ENCODE measurements at regions not wholly inside any gene's neighbourhood (a gene's known extent, or its start where the extent isn't known, plus 50 kb on each side); places are given as distances from the start of the nearest gene placed in this dataset.

DNA sequence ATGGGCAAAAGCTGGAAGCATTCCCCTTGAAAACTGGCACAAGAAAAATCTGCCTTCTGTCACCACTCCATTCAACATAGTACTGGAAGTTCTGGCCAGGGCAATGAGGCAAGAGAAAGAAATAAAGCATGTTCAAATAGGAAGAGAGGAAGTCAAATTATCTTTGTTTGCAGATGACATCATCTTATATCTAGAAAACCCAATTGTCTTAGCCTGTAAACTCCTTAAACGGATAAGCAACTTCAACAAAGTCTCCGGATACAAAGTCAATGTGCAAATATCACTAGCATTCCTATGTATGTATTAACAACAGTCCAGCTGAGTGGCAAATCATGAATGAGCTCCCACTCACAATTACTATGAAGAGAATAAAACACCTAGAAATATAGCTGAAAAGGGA is 1579.3 kb downstream of the SUCLG1 start:
- H3K36me3 Mint-ChIP-seq (ENCODE audit: low read depth) = no peaks in the 10 kb centered on the region
- no peak overlapping the region for H3K4me3 Mint-ChIP-seq
- DNase-seq = no peak
- no peaks in the 10 kb centered on the region for H3K27me3 Mint-ChIP-seq (ENCODE audit: low read depth)
- POLR2A ChIA-PET = no interaction called here
- H3K4me1 Mint-ChIP-seq (ENCODE audit: low read depth) = no peaks in the 10 kb centered on the region
- CTCF ChIA-PET = no interaction called here
- H3K9me3 Mint-ChIP-seq (ENCODE audit: insufficient read depth) = peaks cover 7% of the 10 kb centered on the region
- no peak for ATAC-seq
- no peak overlapping the region for H3K27ac Mint-ChIP-seq

DNA sequence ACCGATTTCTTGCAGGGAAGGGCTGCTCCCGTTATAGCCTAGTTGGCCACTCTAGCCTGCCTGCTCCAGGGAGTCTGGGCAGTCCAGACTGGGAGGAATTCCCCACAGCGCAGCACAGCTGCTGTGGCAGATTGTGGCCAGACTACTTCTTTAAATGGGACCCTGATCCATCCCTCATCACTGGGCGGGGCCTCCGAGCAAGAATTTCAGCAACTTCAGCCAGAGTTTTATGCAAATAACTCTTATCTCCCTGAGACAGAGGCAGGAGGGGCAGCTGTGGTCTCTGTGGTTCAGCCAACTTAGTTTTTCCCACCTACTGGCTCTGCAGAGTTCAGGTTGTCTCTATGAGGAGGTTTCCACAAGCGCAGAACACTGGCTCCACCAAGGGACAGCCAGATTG is 1583.2 kb downstream of the SUCLG1 start:
- Mint-ChIP-seq H3K27me3 (ENCODE audit: low read depth) (no peaks in the 10 kb centered on the region), H3K27ac (no peak overlapping the region), H3K9me3 (ENCODE audit: insufficient read depth) (peaks cover 15% of the 10 kb centered on the region), H3K4me3 (no peak overlapping the region), H3K4me1 (ENCODE audit: low read depth) (no peaks in the 10 kb centered on the region), H3K36me3 (ENCODE audit: low read depth) (no peaks in the 10 kb centered on the region)
- ChIA-PET POLR2A (no interaction called here), CTCF (no interaction called here)
- ATAC-seq = no peak
- no peak for DNase-seq

DNA sequence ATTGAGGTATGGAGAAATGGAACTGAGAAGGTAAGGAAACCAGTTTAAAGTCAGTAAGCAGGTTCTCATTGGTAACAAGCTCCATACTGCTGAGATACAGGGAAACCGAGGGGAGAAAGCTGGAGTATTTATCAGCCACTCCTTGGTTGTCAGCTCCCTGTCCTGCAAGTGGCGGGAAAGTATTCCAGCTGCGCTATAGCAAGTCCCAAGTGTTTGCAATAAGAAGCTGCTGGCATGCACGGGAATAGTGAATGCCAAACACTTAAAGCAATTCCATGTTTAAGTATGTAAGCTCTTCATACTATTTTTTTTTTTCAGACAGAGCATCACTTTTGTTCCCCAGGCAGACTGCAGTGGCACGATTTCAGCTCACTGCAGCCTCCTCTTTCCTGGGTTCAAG is 1601.1 kb downstream of the SUCLG1 start:
- H3K36me3 Mint-ChIP-seq (ENCODE audit: low read depth) = no peaks in the 10 kb centered on the region
- no peaks in the 10 kb centered on the region for H3K4me1 Mint-ChIP-seq (ENCODE audit: low read depth)
- DNase-seq = no peak
- ChIA-PET CTCF (no interaction called here), POLR2A (no interaction called here)
- H3K27me3 Mint-ChIP-seq (ENCODE audit: low read depth) = no peaks in the 10 kb centered on the region
- H3K4me3 Mint-ChIP-seq = no peak overlapping the region
- no peak overlapping the region for H3K27ac Mint-ChIP-seq
- ATAC-seq = no peak
- peaks cover 6% of the 10 kb centered on the region for H3K9me3 Mint-ChIP-seq (ENCODE audit: insufficient read depth)

DNA sequence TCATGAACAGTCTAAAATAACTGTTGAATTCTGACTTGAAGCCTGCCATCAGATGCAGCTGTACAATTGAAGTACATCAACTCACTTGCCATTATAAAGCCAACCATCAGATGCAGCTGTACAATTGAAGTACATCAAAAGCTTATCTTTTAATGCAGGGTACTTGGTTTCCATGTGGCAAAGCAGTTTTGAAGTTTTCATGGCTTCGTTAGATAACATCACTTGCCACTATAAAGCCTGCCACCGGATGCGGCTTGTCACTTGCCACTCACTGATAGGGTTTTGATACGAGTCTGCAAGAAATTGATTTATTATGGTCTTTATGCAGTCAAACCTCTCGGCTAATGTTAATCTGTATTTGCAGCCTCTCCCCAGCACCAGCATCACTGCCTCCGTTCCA is 1605.8 kb downstream of the SUCLG1 start:
- CTCF ChIA-PET = no interaction called here
- POLR2A ChIA-PET = no interaction called here
- DNase-seq = no peak
- no peak overlapping the region for H3K4me3 Mint-ChIP-seq
- no peaks in the 10 kb centered on the region for H3K4me1 Mint-ChIP-seq (ENCODE audit: low read depth)
- no peak overlapping the region for H3K27ac Mint-ChIP-seq
- no peaks in the 10 kb centered on the region for H3K36me3 Mint-ChIP-seq (ENCODE audit: low read depth)
- H3K27me3 Mint-ChIP-seq (ENCODE audit: low read depth) = no peaks in the 10 kb centered on the region
- no peak for ATAC-seq
- H3K9me3 Mint-ChIP-seq (ENCODE audit: insufficient read depth) = peaks cover 5% of the 10 kb centered on the region

DNA sequence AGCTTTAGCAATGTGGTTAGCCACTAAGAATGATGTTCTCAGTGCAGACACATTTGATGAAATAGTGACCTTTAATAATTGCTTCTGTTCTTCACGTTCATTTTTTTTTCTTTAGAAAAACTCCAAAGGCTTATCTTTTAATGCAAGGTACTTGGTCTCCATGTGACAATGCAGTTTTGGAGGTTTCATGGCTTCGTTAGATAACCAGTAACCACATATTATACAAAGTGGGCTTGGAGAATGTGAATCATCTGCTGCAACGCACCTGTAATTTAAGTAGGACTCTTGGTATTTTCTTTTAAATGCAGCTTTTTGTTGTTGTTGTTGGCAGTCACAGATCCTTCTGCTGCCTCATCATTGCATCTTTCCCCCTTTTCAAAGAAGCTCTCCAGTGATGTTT is 1606.3 kb downstream of the SUCLG1 start:
- Mint-ChIP-seq H3K27ac (no peak overlapping the region), H3K36me3 (ENCODE audit: low read depth) (no peaks in the 10 kb centered on the region), H3K4me3 (no peak overlapping the region), H3K9me3 (ENCODE audit: insufficient read depth) (peaks cover 3% of the 10 kb centered on the region), H3K4me1 (ENCODE audit: low read depth) (no peaks in the 10 kb centered on the region), H3K27me3 (ENCODE audit: low read depth) (no peaks in the 10 kb centered on the region)
- DNase-seq (no peak), ATAC-seq (no peak)
- CTCF ChIA-PET = no interaction called here
- POLR2A ChIA-PET = no interaction called here

DNA sequence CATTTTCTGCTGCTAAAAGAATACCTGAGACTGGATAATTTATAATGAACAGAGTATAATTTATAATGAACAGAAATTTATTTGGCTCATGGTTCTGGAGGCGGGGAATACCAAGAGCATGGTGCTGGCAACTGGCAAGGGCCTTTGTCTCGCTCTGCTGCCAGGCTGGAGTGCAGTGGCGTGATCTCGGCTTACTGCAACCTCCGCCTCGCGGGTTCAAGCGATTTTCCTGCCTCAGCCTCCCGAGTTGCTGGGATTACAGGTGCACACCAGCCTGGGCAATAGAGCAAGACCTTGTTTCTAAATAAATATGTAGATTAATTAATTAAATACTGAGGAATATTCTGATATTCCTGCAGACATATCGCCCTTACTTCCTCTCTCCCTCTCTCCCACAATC is 1610.8 kb downstream of the SUCLG1 start:
- no peaks in the 10 kb centered on the region for H3K36me3 Mint-ChIP-seq (ENCODE audit: low read depth)
- H3K27ac Mint-ChIP-seq = no peak overlapping the region
- ATAC-seq = no peak
- H3K4me1 Mint-ChIP-seq (ENCODE audit: low read depth) = no peaks in the 10 kb centered on the region
- peaks cover 3% of the 10 kb centered on the region for H3K9me3 Mint-ChIP-seq (ENCODE audit: insufficient read depth)
- POLR2A ChIA-PET = no interaction called here
- H3K27me3 Mint-ChIP-seq (ENCODE audit: low read depth) = no peaks in the 10 kb centered on the region
- H3K4me3 Mint-ChIP-seq = no peak overlapping the region
- CTCF ChIA-PET = no interaction called here
- DNase-seq = no peak

DNA sequence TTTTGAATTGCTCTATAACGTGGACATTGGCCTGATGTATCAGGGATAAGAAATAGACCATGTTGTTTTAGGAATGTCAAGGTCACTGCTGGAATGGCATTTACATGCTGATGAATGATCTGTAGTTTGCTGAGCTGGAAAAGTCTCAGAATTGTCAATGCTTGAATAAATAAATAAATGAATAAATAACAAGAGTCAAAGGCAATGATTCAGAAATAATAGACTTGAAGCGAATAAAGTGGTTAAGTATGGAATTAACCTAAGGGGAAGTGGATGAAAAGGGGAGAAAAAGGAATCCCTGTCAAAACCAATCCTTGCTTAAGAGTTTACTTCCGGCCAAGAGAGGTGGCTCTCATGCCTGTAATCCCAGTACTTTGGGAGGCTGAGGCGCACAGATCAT is 1620.0 kb downstream of the SUCLG1 start:
- Mint-ChIP-seq H3K36me3 (ENCODE audit: low read depth) (no peaks in the 10 kb centered on the region), H3K27me3 (ENCODE audit: low read depth) (no peaks in the 10 kb centered on the region), H3K4me1 (ENCODE audit: low read depth) (no peaks in the 10 kb centered on the region), H3K4me3 (no peak overlapping the region), H3K9me3 (ENCODE audit: insufficient read depth) (peaks cover 3% of the 10 kb centered on the region), H3K27ac (no peak overlapping the region)
- ATAC-seq = no peak
- CTCF ChIA-PET = no interaction called here
- no peak for DNase-seq
- POLR2A ChIA-PET = no interaction called here

DNA sequence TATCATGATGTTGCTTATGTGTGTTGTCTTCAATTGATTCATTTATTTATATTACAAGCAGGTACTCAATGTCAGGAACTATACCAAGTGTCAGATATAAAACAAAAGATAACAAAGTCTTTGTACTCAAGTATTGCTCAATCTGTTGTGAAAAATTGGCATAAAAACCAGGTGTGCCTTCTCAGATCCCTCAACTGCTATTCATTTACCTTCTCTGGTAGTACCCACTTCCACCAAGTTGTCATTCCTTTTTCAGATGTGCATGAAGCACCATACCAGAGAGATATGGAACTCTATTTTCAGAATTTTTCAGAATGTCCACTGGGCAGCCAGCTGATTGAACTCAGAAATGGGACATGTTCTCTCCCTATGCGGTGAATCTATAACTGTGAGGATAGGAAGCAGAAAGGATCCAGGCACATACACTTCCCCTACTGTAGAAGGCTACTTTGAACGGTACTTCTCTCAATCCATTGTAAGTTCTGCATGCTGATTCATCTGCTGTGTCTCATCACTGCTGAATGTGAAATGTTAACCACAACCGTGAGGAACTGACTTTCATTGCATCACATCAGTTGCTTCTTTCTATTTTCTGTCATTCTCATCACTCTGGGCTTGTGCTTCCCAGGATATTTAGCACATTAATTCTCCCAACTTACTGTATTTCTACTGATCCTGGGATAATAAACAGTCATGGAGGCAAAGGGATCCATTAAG is 1621.3 kb downstream of the SUCLG1 start:
- DNase-seq = no peak
- Mint-ChIP-seq H3K9me3 (ENCODE audit: insufficient read depth) (peaks cover 9% of the 10 kb centered on the region), H3K27ac (no peak overlapping the region), H3K27me3 (ENCODE audit: low read depth) (no peaks in the 10 kb centered on the region), H3K4me3 (no peak overlapping the region), H3K4me1 (ENCODE audit: low read depth) (no peaks in the 10 kb centered on the region), H3K36me3 (ENCODE audit: low read depth) (no peaks in the 10 kb centered on the region)
- ATAC-seq = no peak
- ChIA-PET CTCF (no interaction called here), POLR2A (no interaction called here)

DNA sequence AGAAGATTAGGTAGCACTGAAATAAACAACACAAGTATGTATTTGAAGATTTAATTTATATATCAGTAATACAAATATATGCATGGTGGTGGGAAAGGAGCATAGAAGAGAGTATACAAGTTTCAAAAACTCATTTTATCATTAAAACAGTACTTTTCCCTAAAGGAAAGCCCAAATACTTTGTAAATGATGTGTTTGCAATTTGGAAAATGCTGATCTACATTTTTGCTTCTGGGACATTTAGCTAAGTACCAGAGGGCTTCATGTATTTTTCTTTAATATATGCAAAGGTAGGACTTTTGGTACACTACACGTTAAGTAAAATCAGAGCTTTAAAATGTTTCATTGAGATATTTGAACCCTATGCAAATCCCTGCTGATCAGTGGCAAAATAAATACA is 1624.2 kb downstream of the SUCLG1 start:
- Mint-ChIP-seq H3K27me3 (ENCODE audit: low read depth) (no peaks in the 10 kb centered on the region), H3K27ac (no peak overlapping the region), H3K4me3 (no peak overlapping the region), H3K9me3 (ENCODE audit: insufficient read depth) (peaks cover 9% of the 10 kb centered on the region), H3K36me3 (ENCODE audit: low read depth) (no peaks in the 10 kb centered on the region), H3K4me1 (ENCODE audit: low read depth) (no peaks in the 10 kb centered on the region)
- DNase-seq (no peak), ATAC-seq (no peak)
- POLR2A ChIA-PET = no interaction called here
- CTCF ChIA-PET = no interaction called here

DNA sequence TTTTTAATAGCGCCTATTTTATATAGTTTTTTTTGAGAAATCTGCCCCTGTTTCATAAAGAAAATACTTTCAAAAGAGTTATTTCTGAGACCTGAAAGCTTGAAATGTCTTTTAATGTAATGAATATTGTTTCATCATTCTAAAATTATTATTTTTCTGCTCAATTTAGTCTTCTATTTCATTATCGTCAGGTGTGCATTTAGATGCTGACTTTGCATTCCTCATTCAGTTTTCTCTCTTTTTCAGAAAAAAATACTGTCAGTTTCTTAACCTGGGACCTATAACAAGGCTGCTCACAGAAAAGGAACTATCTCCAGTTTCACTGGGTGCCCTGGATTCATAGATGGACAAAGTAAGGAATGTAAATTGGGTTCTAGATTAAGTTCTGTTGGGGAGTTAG is 1631.7 kb downstream of the SUCLG1 start:
- ChIA-PET CTCF (no interaction called here), POLR2A (no interaction called here)
- Mint-ChIP-seq H3K27ac (no peak overlapping the region), H3K4me1 (ENCODE audit: low read depth) (no peaks in the 10 kb centered on the region), H3K4me3 (no peak overlapping the region), H3K36me3 (ENCODE audit: low read depth) (no peaks in the 10 kb centered on the region), H3K27me3 (ENCODE audit: low read depth) (no peaks in the 10 kb centered on the region), H3K9me3 (ENCODE audit: insufficient read depth) (peaks cover 3% of the 10 kb centered on the region)
- DNase-seq (no peak), ATAC-seq (no peak)

DNA sequence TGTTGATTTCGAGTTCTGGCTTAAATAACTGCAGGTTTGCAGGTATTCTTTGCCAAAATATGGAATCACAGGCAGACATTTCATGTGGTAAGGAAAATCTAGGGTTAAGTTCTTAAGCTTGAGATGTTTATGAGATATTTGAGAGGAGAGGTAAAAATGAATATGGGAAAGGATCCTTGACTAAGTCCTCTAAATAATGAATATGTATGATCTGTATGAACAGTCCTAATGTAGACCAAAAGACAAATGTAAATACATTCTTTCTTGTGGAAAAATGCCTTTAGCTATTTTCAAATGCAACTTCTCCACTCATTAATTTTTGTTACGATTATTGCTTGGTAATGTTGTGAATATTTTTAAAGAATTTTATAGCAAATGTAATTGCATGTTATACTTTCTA is 1632.6 kb downstream of the SUCLG1 start:
- POLR2A ChIA-PET = no interaction called here
- CTCF ChIA-PET = no interaction called here
- no peaks in the 10 kb centered on the region for H3K36me3 Mint-ChIP-seq (ENCODE audit: low read depth)

DNA sequence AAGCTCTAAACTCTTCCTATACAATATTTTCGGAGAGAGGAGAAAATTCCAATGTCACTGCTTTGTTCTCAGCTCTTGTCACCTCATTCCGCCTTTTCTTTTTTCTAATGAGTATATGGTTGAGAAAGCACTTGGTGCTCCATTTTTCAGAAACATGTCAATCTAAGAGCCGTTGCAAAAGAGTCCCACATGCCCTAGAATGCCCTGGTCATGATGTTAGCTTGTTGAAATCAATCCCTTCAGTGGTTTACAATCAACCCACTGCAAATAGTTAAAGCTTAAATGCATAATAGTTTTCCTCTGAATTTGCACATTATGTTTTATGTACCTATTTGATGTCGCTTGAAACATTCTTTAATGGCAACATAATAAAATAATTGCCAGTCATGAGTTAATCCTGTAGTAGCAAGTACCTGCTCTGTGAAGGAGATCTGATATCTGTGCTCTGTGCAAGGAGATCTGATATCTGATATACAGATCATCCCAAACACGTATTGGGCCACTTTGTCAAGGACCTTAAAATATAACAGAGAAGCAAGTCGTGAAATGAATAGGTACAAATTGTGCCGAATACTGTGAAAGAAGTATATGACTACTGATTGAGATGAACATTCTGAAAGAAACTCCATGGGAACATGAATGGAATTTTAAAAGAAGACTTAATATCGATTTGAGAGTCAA is 1633.5 kb downstream of the SUCLG1 start:
- ATAC-seq (no peak), DNase-seq (no peak)
- Mint-ChIP-seq H3K27me3 (ENCODE audit: low read depth) (no peaks in the 10 kb centered on the region), H3K9me3 (ENCODE audit: insufficient read depth) (peaks cover 3% of the 10 kb centered on the region), H3K4me1 (ENCODE audit: low read depth) (no peaks in the 10 kb centered on the region), H3K27ac (no peak overlapping the region), H3K4me3 (no peak overlapping the region), H3K36me3 (ENCODE audit: low read depth) (no peaks in the 10 kb centered on the region)
- ChIA-PET CTCF (no interaction called here), POLR2A (no interaction called here)

More for the DNA sequence above, 1632.6 kb downstream of the SUCLG1 start:
- no peaks in the 10 kb centered on the region for H3K4me1 Mint-ChIP-seq (ENCODE audit: low read depth)
- H3K27ac Mint-ChIP-seq = no peak overlapping the region
- ATAC-seq = no peak
- no peaks in the 10 kb centered on the region for H3K27me3 Mint-ChIP-seq (ENCODE audit: low read depth)
- no peak overlapping the region for H3K4me3 Mint-ChIP-seq
- DNase-seq = no peak
- peaks cover 3% of the 10 kb centered on the region for H3K9me3 Mint-ChIP-seq (ENCODE audit: insufficient read depth)

DNA sequence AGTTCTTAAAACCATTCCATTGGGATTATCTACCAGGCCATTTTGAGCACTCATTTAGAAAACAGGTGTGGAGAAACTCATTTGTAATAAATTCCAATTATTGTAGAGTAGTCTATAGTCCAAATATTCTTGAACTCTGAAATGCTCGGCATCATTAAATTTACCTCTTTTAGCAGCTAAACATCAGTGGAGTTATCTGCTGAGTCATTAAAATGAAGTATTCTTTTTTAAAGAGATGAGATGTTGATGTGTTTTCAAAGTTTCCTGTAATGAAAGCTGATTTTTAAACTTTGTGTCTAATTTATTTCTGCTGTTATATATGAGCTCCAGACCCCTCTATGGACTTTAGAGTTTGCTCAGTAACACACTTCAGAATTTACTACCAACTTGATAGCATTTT is 1635.2 kb downstream of the SUCLG1 start:
- Mint-ChIP-seq H3K27me3 (ENCODE audit: low read depth) (no peaks in the 10 kb centered on the region), H3K4me3 (no peak overlapping the region), H3K9me3 (ENCODE audit: insufficient read depth) (peaks cover 6% of the 10 kb centered on the region), H3K27ac (no peak overlapping the region), H3K36me3 (ENCODE audit: low read depth) (no peaks in the 10 kb centered on the region), H3K4me1 (ENCODE audit: low read depth) (no peaks in the 10 kb centered on the region)
- DNase-seq = no peak
- no peak for ATAC-seq
- ChIA-PET CTCF (no interaction called here), POLR2A (no interaction called here)

Measured in activated CD8-positive, alpha-beta T cell treated with anti-CD3 and anti-CD28 coated beads, Interleukin-2, amount 10 ng/mL, durations not matched to agents 7 days and 5 days (primary cell).